ENCODE measurements at regions not wholly inside any gene's neighbourhood (a gene's known extent, or its start where the extent isn't known, plus 50 kb on each side); places are given as distances from the start of the nearest gene placed in this dataset.
"Not testable (repeated sequence)": the region's sequence is repeated elsewhere in the genome, so short reads cannot be mapped to it uniquely, and the experiment has no call there.

DNA sequence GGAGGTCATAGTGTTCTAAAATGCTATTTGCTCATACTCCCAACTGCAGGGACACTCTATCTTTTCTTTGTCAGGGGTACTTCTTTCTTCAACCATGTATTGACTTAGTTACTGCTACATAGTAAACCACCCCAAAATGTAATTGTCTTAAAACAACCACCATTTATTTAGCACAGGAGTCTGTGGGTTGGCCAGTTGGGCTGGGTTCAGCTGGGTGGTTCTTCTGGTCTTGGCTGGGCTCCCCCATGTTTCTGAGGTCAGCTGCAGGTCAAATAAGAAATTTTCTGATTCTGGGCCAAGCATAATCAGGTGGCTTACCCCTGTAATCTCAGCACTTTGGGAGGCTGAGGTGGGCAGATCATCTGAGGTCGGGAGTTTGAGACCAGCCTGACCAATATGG lies 220.0 kb upstream of the BTBD3 start:
- H3K4me3 ChIP-seq (ENCODE audit: low read depth, poor library complexity, severe bottlenecking) = no peak overlapping the region
- 93 to 100% methylated on average over 1 of the region's 1 CpG for WGBS, 2 donors
- intact Hi-C loops (cut with DNase I; ENCODE audit: low total_unique reads) = no loop called here
- no peak for TF ChIP-seq POLR2A (IDR thresholded peaks at IDR 0.05)
- TF ChIP-seq, protein P1, sequence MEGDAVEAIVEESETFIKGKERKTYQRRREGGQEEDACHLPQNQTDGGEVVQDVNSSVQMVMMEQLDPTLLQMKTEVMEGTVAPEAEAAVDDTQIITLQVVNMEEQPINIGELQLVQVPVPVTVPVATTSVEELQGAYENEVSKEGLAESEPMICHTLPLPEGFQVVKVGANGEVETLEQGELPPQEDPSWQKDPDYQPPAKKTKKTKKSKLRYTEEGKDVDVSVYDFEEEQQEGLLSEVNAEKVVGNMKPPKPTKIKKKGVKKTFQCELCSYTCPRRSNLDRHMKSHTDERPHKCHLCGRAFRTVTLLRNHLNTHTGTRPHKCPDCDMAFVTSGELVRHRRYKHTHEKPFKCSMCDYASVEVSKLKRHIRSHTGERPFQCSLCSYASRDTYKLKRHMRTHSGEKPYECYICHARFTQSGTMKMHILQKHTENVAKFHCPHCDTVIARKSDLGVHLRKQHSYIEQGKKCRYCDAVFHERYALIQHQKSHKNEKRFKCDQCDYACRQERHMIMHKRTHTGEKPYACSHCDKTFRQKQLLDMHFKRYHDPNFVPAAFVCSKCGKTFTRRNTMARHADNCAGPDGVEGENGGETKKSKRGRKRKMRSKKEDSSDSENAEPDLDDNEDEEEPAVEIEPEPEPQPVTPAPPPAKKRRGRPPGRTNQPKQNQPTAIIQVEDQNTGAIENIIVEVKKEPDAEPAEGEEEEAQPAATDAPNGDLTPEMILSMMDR (IDR thresholded peaks at IDR 0.05) = no peak
- DNase-seq (ENCODE audit: low spot score in 2 of 2) = no peak

DNA sequence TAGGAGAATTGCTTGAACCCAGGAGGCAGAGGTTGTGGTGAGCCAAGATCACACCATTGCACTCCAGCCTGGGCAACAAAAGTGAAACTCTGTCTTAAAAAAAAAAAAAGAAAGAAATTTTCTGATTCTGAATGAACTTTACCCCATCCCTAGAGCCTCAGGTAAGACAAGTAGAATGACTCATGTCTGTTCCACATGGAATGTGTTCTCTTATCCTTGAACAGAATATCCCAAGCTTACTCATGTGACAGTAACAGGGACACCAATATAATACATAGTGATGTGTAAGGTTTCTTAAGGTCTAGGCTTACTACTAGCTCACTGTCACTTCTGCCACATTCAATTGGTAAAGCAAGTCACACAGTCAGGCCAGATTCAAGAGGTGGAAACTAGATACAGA lies 219.6 kb upstream of the BTBD3 start:
- no peak overlapping the region for H3K4me3 ChIP-seq (ENCODE audit: low read depth, poor library complexity, severe bottlenecking)
- intact Hi-C loops (cut with DNase I; ENCODE audit: low total_unique reads) = no loop called here

DNA sequence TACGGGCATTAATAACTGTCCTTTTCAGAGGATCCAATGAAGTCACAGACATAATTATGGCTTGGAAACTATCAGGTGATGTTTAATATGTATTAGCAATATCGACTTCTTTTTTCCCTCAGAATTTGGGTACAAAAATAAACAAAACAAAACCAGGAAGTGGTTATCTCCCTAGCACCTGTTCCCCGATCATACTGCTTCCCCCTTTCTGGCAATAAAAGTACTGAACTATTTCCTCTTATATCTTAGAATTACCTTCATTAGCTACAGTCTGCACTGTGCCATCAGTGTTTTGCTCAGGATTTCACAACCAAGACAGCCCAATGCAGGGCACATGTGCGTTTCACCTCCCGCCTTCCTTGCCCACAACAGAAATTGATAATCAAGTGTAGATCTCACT lies 216.9 kb upstream of the BTBD3 start:
- intact Hi-C loops (cut with DNase I; ENCODE audit: low total_unique reads) = no loop called here
- DNase-seq (ENCODE audit: low spot score in 2 of 2) = no peak
- TF ChIP-seq, protein P1 (IDR thresholded peaks at IDR 0.05) = no peak
- TF ChIP-seq POLR2A (IDR thresholded peaks at IDR 0.05) = no peak
- no peak overlapping the region for H3K4me3 ChIP-seq (ENCODE audit: low read depth, poor library complexity, severe bottlenecking)
- WGBS, 2 donors = 74 to 79% methylated on average over 5 of the region's 5 CpGs

More for the DNA sequence above, 219.6 kb upstream of the BTBD3 start:
- no peak for DNase-seq (ENCODE audit: low spot score in 2 of 2)
- TF ChIP-seq, protein P1 (IDR thresholded peaks at IDR 0.05) = no peak
- no peak for TF ChIP-seq POLR2A (IDR thresholded peaks at IDR 0.05)

DNA sequence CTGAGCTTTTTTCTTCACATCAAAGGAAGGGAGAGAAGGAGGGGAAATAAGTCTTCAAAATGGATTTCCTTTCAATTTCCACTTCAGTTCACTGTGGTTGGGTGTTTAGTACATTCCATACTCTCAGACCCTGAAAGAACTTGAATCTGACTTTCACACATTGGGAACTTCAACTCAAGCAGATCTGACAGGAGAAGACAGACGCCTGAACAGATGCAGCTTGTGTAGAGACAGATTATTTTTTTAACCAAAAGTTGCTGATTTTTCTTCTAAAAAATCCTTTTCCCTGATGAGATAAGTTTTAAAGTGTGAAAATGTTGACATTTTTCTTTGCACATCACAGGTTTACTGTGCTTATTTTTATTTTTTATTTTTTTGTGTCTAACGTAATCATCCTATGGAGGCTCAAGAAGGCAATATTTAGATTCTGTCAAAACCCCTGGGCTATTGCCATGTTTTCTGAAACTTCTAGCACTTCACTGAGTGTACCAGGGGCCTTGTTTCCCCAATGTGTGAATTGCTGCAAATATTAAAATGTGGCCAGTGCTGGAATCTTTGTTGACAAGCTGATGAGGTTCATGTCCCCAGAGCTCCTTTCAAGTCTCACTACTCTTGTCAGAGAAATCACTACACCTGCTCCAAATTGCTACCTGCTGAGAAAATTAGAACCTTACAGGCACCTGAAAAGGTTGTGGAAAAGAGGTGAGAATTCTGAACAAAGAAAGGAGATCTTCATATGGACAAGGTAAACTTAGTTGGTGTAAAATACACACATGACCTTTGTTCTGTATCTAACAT lies 214.8 kb upstream of the BTBD3 start:
- TF ChIP-seq, protein P1 (IDR thresholded peaks at IDR 0.05) = no peak
- no peak for TF ChIP-seq POLR2A (IDR thresholded peaks at IDR 0.05)
- 83 to 91% methylated on average over 2 of the region's 2 CpGs for WGBS, 2 donors
- intact Hi-C loops (cut with DNase I; ENCODE audit: low total_unique reads) = no loop called here
- H3K4me3 ChIP-seq (ENCODE audit: low read depth, poor library complexity, severe bottlenecking) = no peak overlapping the region
- no peak for DNase-seq (ENCODE audit: low spot score in 2 of 2)

DNA sequence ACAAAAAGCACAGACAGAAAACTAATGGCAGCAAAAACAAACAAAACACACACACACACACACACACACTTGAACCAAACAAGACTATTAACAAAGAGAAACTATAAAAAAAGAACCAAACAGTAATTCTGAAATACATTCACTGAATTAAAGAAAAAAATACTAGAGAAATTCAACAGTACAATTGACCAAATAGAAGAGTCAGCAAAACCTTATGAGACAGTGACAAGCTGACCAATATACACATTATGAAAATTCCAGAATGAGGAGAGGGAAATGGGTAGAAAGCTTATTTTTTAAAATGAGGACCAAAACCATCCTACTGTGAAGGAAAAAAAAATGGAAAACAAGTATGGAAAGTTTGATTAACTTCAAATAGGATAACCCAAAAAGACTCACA lies 212.2 kb upstream of the BTBD3 start:
- TF ChIP-seq POLR2A (IDR thresholded peaks at IDR 0.05) = no peak
- TF ChIP-seq, protein P1 (IDR thresholded peaks at IDR 0.05) = no peak
- no peak for DNase-seq (ENCODE audit: low spot score in 2 of 2)
- intact Hi-C loops (cut with DNase I; ENCODE audit: low total_unique reads) = no loop called here
- no peak overlapping the region for H3K4me3 ChIP-seq (ENCODE audit: low read depth, poor library complexity, severe bottlenecking)

DNA sequence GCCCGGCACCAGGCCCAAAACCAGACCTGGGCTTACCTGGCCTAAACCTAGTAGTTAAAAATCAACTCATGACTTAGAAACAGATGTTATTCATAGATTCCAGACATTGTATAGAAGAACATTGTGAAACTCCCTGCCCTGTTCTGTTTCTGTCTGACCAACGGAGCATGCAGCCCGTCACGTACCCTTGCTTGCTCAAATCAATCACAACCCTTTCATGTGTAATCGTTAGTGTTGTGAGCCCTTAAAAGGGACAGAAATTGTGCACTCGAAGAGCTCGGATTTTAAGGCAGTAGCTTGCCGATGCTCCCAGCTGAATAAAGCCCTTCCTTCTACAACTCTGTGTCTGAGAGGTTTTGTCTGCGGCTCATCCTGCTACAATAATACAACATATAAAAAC lies 209.5 kb upstream of the BTBD3 start:
- H3K4me3 ChIP-seq (ENCODE audit: low read depth, poor library complexity, severe bottlenecking); DNase-seq (ENCODE audit: low spot score in 2 of 2); intact Hi-C loops (cut with DNase I; ENCODE audit: low total_unique reads): not testable (repeated sequence)
- 73 to 78% methylated on average over 9 of the region's 9 CpGs for WGBS, 2 donors

Measured in lower leg skin (tissue), 4 donors.